ENCODE measurements at regions not wholly inside any gene's neighbourhood (a gene's known extent, or its start where the extent isn't known, plus 50 kb on each side); places are given as distances from the start of the nearest gene placed in this dataset.

- TF ChIP-seq JUNB (IDR thresholded peaks at IDR 0.05; ENCODE audit: unreplicated experiment) (no peak), STAT1 (IDR thresholded peaks at IDR 0.05; ENCODE audit: unreplicated experiment) (no peak), CREB1 (CRISPR knock-in tag; IDR thresholded peaks at IDR 0.05; ENCODE audit: low read depth) (no peak), ZNF462 (CRISPR knock-in tag; IDR thresholded peaks at IDR 0.05) (no peak), EZH2 (IDR thresholded peaks at IDR 0.05; ENCODE audit: low read depth, unreplicated experiment) (no peak), ZNF114 (CRISPR knock-in tag; IDR thresholded peaks at IDR 0.05) (no peak), ETS1 (IDR thresholded peaks at IDR 0.05) (no peak), NANOG (IDR thresholded peaks at IDR 0.05; ENCODE audit: borderline replicate concordance) (no peak), REST (IDR thresholded peaks at IDR 0.05; ENCODE audit: unreplicated experiment) (no peak), CTCF (conservative IDR thresholded peaks at IDR 0.05; ENCODE audit: low read depth in 2 of 2) (no peak), POLR2AphosphoS5 (IDR thresholded peaks at IDR 0.05; ENCODE audit: low read depth) (no peak), ZNF331 (CRISPR knock-in tag; IDR thresholded peaks at IDR 0.05; ENCODE audit: low read depth) (no peak), EZH2phosphoT487 (IDR thresholded peaks at IDR 0.05; ENCODE audit: unreplicated experiment) (no peak)
- peaks cover 3% of the 10 kb centered on the region for H3K27me3 Mint-ChIP-seq (ENCODE audit: insufficient read depth, low read depth, poor library complexity)
- no peak for DNase-seq (ENCODE audit: low spot score)
- no peak overlapping the region for H3K27ac Mint-ChIP-seq
- peaks cover 54% of the 10 kb centered on the region for H3K9me3 Mint-ChIP-seq
- H3K9me2 ChIP-seq (ENCODE audit: insufficient read depth), result 0 out of 2 replicates have a peak, but pooled peaks cover 6% of the 10 kb centered on the region
- H3K36me3 Mint-ChIP-seq (ENCODE audit: low read depth), result peaks cover 42% of the 10 kb centered on the region
- H3K27me3 ChIP-seq (ENCODE audit: insufficient read depth), result no peaks in the 10 kb centered on the region
- H3K4me1 ChIP-seq (ENCODE audit: insufficient read depth), result no peaks in the 10 kb centered on the region
- no peak overlapping the region for H3K27ac ChIP-seq (ENCODE audit: low read depth)
- no peaks in the 10 kb centered on the region for H3K79me2 ChIP-seq (replicated peaks; ENCODE audit: insufficient read depth)
- H3K36me3 ChIP-seq (ENCODE audit: insufficient read depth), result peaks cover 8% of the 10 kb centered on the region; the same call in 1 of the 2 replicates
- H3F3A ChIP-seq (replicated peaks; ENCODE audit: low read depth), result no peaks in the 10 kb centered on the region
- no peak for ATAC-seq
- H4K20me1 ChIP-seq (replicated peaks; ENCODE audit: insufficient read depth), result no peaks in the 10 kb centered on the region
- no peaks in the 10 kb centered on the region for H3K4me1 Mint-ChIP-seq
- H3K4me3 ChIP-seq, result no peak overlapping the region
- H3K4me2 ChIP-seq, result no peak overlapping the region
- no peak overlapping the region for H3K4me3 Mint-ChIP-seq
- H2AFZ ChIP-seq, result no peak overlapping the region
Observed at GRCh38 chr15:95701410-95701809, 629.1 kb upstream of the NR2F2 start.
